Endothelial cell of umbilical vein (primary cell): ENCODE measurements at regions not wholly inside any gene's neighbourhood (a gene's known extent, or its start where the extent isn't known, plus 50 kb on each side); places are given as distances from the start of the nearest gene placed in this dataset.

Experiments
- BruUV-seq: library from RNA; stranded (reverse); fragments of 400-500 nt; replicated peaks from 2 replicates; lab custom pipeline; 2021; lab: Mats Ljungman, UMichigan
- CTCF ChIA-PET: fragments of 300-600, 350-600 bp; sonication (Branson Sonifier 250); formaldehyde crosslinking; loops from one replicate; lab custom pipeline; 2021; ENCODE audit warnings: antibody characterized with exemption, inconsistent platforms; lab: Charles Lee
- POLR2A ChIA-PET: fragments of 300-600, 350-600 bp; sonication (Branson Sonifier 250); formaldehyde crosslinking; loops from one replicate; lab custom pipeline; 2021; ENCODE audit warnings: antibody characterized with exemption, inconsistent platforms; lab: Charles Lee
- DNase-seq: peaks from one replicate; pipeline ENCODE4 v3.0.0-alpha.2; 2011; ENCODE audit warnings: low read depth, low spot score
- FAIRE-seq: peaks from 2 replicates; lab custom pipeline; 2011; peaks lifted over from hg19 to GRCh38; lab: Jason Lieb, UNC
- H2AFZ ChIP-seq: 2 replicates; pipeline ENCODE4 v1.6.0; 2012; ENCODE audit warnings: low read depth, low read length, control low read depth, inconsistent platforms
- H3K27ac ChIP-seq: 2 replicates; pipeline ENCODE4 v1.5.1; 2011; ENCODE audit warnings: low read depth, mild to moderate bottlenecking, control low read depth, low read length, moderate library complexity; ENCODE audit not compliant: insufficient read depth
- H3K27me3 ChIP-seq, 2 experiments: 2 replicates each; pipeline versions ENCODE4 v1.6.0 to v1.6.1; 2011; ENCODE audit warnings: low read length in 2 of 2, mixed read lengths in 1 of 2; ENCODE audit not compliant: control insufficient read depth in 2 of 2, insufficient read depth in 2 of 2
- H3K36me3 ChIP-seq, 2 experiments: 2 replicates in 1 of 2; 3 replicates in 1 of 2; pipeline ENCODE4 v1.5.1; 2011; ENCODE audit warnings: low read length in 2 of 2, mild to moderate bottlenecking in 1 of 2, moderate library complexity in 1 of 2; ENCODE audit not compliant: control insufficient read depth in 2 of 2, insufficient read depth in 2 of 2; ENCODE audit errors: extremely low read depth in 1 of 2
- H3K4me1 ChIP-seq: 3 replicates; pipeline ENCODE4 v1.5.1; 2011; ENCODE audit warnings: mild to moderate bottlenecking, low read length; ENCODE audit not compliant: control insufficient read depth, insufficient read depth; ENCODE audit errors: extremely low read depth
- H3K4me2 ChIP-seq: 2 replicates; pipeline ENCODE4 v1.6.1; 2011; ENCODE audit warnings: low read length, control low read depth, mixed read lengths; ENCODE audit not compliant: insufficient read depth
- H3K4me3 ChIP-seq, 3 experiments: fragments of 200-600 bp in 1 of 3; sonication (generic), shearing (Covaris generic) in 1 of 3; replicated peaks in 1 of 3; 2 replicates each; pipeline ENCODE4 v1.5.1; 2011 to 2016; ENCODE audit warnings: control low read depth in 3 of 3, low read length in 3 of 3, mild to moderate bottlenecking in 2 of 3, inconsistent platforms in 1 of 3, low read depth in 1 of 3, moderate library complexity in 1 of 3; ENCODE audit not compliant: insufficient read depth in 1 of 3
- H3K79me2 ChIP-seq: 2 replicates; pipeline ENCODE4 v1.6.0; 2012; ENCODE audit warnings: low read length, inconsistent platforms; ENCODE audit not compliant: control insufficient read depth, insufficient read depth
- H3K9ac ChIP-seq: replicated peaks from 2 replicates; pipeline ENCODE3; 2011; ENCODE audit warnings: low read length, control low read depth; ENCODE audit not compliant: insufficient read depth; ENCODE audit errors: extremely low read depth
- H3K9me1 ChIP-seq: replicated peaks from 3 replicates; pipeline ENCODE4 v1.6.0; 2011; ENCODE audit warnings: mild to moderate bottlenecking, low read length; ENCODE audit not compliant: control insufficient read depth, insufficient read depth; ENCODE audit errors: extremely low read depth
- H3K9me3 ChIP-seq: replicated peaks from 2 replicates; pipeline ENCODE4 v1.5.1; 2012; ENCODE audit warnings: low read length, inconsistent platforms; ENCODE audit not compliant: control insufficient read depth, insufficient read depth
- H4K20me1 ChIP-seq: replicated peaks from 2 replicates; pipeline ENCODE3; 2011; ENCODE audit warnings: mild to moderate bottlenecking, low read length; ENCODE audit not compliant: control insufficient read depth, insufficient read depth; ENCODE audit errors: extremely low read depth
- CTCF ChIP-seq, 2 donors: IDR thresholded peaks; 1 replicate in 1 of 2; 2 replicates in 1 of 2; pipeline ENCODE4 v1.5.1; 2011; ENCODE audit warnings: low read length in 2 of 2, mild to moderate bottlenecking in 2 of 2, moderate library complexity in 2 of 2, control low read depth in 1 of 2, inconsistent platforms in 1 of 2, low read depth in 1 of 2; ENCODE audit not compliant: insufficient read depth in 1 of 2; ENCODE audit errors: extremely low read depth in 1 of 2
- EZH2 ChIP-seq: IDR thresholded peaks from 2 replicates; pipeline ENCODE4 v1.6.1; 2012; ENCODE audit warnings: borderline replicate concordance, low read depth, mild to moderate bottlenecking, moderate library complexity, low read length, inconsistent platforms; ENCODE audit not compliant: severe bottlenecking
- FOS ChIP-seq: IDR thresholded peaks from 2 replicates; pipeline ENCODE4 v1.6.1; 2011; ENCODE audit warnings: mild to moderate bottlenecking, low read length, moderate library complexity, borderline replicate concordance; ENCODE audit not compliant: insufficient read depth
- GATA2 ChIP-seq: IDR thresholded peaks from 2 replicates; pipeline ENCODE4 v1.7.0; 2011; ENCODE audit warnings: low read depth, mild to moderate bottlenecking, moderate library complexity, mixed read lengths, low read length; ENCODE audit not compliant: insufficient read length, insufficient read depth
- JUN ChIP-seq: IDR thresholded peaks from 2 replicates; pipeline ENCODE4 v1.6.1; 2011; ENCODE audit warnings: borderline replicate concordance, low read depth; ENCODE audit not compliant: insufficient read length, insufficient read depth
- MYC ChIP-seq: IDR thresholded peaks from one replicate; pipeline ENCODE4 v1.6.1; 2011; ENCODE audit warnings: mild to moderate bottlenecking, low read depth, low read length
- POLR2A ChIP-seq: IDR thresholded peaks from 2 replicates; pipeline ENCODE4 v1.6.1; 2012; ENCODE audit warnings: low read depth, mild to moderate bottlenecking, control low read depth, low read length
- POLR2AphosphoS5 ChIP-seq: IDR thresholded peaks from 2 replicates; pipeline ENCODE4 v1.6.1; 2012; ENCODE audit warnings: low read depth, mild to moderate bottlenecking, control low read depth, low read length, moderate library complexity; ENCODE audit not compliant: insufficient read depth
- dilution Hi-C: fragments of 300-500 bp; cut with MboI; formaldehyde crosslinking; loops from one replicate; pipeline ENCODE4 v1.15.0; 2019; ENCODE audit warnings: low sequenced_read_pairs; ENCODE audit not compliant: extremely low pct_ligation_motif_present
- intact Hi-C: fragments of 100-400 bp; cut with micrococcal nuclease; formaldehyde crosslinking; loops from one replicate; pipeline ENCODE4 v1.10.0; 2022
- TF ChIP-seq, protein P1 (sequence below): IDR thresholded peaks from 2 replicates; pipeline ENCODE4 v1.6.1; 2011; ENCODE audit not compliant: insufficient read depth, insufficient read length

GRCh38 chr3:54069961-54070360, 52.4 kb upstream of the CACNA2D3 start:
- Histone ChIP-seq H4K20me1 (no peaks in the 10 kb centered on the region), H3K4me3 (no peak overlapping the region), H3K4me2 (no peak overlapping the region), H2AFZ (no peak overlapping the region), H3K9ac (no peak overlapping the region), H3K27me3 (no peaks in the 10 kb centered on the region), H3K36me3 (no peaks in the 10 kb centered on the region), H3K9me1 (no peaks in the 10 kb centered on the region), H3K4me1 (no peaks in the 10 kb centered on the region), H3K9me3 (no peaks in the 10 kb centered on the region), H3K79me2 (no peaks in the 10 kb centered on the region), H3K27ac (no peak overlapping the region)
- intact Hi-C loops (no loop called here), dilution Hi-C loops (no loop called here)
- CTCF ChIA-PET, result no interaction called here
- no TSS peak for BruUV-seq
- TF ChIP-seq JUN, result no peak
- no peak for TF ChIP-seq POLR2A
- TF ChIP-seq FOS, result no peak
- FAIRE-seq (no peak), DNase-seq (no peak)
- POLR2A ChIA-PET, result no interaction called here

- ChIA-PET CTCF (no interaction called here), POLR2A (no interaction called here)
- no peak overlapping the region for H3K4me3 ChIP-seq
- no peaks in the 10 kb centered on the region for H3K79me2 ChIP-seq
- intact Hi-C loops, result no loop called here
- no TSS peak for BruUV-seq
- H3K9me1 ChIP-seq, result no peaks in the 10 kb centered on the region
- no peak overlapping the region for H2AFZ ChIP-seq
- H3K36me3 ChIP-seq, result no peaks in the 10 kb centered on the region
- dilution Hi-C loops, result no loop called here
- no peaks in the 10 kb centered on the region for H4K20me1 ChIP-seq
- no peak overlapping the region for H3K9ac ChIP-seq
- no peaks in the 10 kb centered on the region for H3K27me3 ChIP-seq
- peaks cover 2% of the 10 kb centered on the region for H3K9me3 ChIP-seq
- TF ChIP-seq POLR2A, result no peak
- TF ChIP-seq, protein P1, sequence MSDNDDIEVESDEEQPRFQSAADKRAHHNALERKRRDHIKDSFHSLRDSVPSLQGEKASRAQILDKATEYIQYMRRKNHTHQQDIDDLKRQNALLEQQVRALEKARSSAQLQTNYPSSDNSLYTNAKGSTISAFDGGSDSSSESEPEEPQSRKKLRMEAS, result no peak
- no peak for TF ChIP-seq MYC
- no peak for TF ChIP-seq CTCF (IDR thresholded peaks at IDR 0.05; ENCODE audit: extremely low read depth in 1 of 2, insufficient read depth in 1 of 2, low read depth in 1 of 2, low read length in 2 of 2)
- no peak for TF ChIP-seq GATA2
- no peak for TF ChIP-seq POLR2AphosphoS5
- TF ChIP-seq FOS, result no peak
- TF ChIP-seq JUN, result no peak
- TF ChIP-seq EZH2, result no peak
- no peak overlapping the region for H3K27ac ChIP-seq
- no peak for FAIRE-seq
- DNase-seq, result no peak
- H3K4me2 ChIP-seq, result no peak overlapping the region
- H3K4me1 ChIP-seq, result no peaks in the 10 kb centered on the region
Observed at GRCh38 chr3:54067055-54067698, 55.2 kb upstream of the CACNA2D3 start.
